ENCODE measurements at regions not wholly inside any gene's neighbourhood (a gene's known extent, or its start where the extent isn't known, plus 50 kb on each side); places are given as distances from the start of the nearest gene placed in this dataset.

DNA sequence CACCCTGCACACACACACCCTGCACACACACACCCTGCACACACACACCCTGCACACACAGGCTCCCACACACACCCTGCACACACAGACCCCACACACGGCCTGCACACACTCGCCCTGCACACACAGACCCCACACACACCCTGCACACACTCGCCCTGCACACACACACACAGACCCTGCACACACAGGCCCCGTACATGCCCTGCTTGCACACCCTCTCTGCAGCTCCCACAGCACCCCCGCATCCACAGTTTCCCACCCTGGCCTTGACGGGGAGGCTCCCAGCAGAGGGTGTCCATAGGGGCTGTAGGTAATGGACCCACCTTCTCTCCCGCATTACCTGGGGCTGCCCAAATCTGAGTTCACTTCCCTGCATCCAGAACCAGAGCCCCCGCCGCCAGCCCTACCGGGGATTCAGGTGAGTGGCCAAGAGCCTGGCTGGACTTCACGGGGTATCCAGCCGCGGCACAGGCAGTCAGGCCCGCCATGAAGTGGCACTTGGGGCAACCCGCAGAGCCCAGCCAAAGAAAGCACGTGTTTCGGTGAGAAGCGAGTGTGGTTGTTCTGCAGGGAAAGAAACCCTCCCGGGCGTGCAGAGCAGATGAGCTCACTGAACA lies 88.6 kb upstream of the GPC1 start:
- DNase-seq (ENCODE audit: extremely low read depth in 1 of 11, low read depth in 9 of 11, low spot score in 4 of 11) = no peak

DNA sequence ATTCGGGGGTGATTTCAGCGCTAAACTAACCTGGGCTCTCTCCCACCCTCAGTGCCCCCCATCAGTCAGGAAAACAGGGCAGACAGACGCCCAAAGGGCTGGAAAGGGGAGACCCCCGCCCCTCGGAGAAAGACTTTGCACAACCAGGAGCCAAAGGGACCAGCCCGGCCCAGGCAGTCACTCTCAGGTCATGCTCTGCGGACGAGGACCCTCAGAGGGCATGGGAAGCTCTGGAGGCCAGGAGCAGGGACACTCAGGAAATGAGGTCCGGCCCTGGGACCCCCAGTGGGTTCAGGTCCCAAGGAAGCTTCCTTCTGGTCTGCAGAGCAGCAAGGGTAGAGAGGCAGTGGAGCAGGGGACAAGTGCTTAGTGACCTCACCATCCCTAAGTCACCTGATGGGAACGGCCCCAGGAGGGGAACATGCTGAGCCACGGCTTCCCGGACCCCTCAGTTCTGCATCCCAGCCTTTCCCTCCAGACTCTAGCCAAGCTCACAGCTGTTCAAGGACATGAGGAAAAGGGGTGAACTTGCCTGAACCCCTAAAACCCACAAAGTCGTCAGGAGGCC lies 88.0 kb upstream of the GPC1 start:
- no peak for DNase-seq (ENCODE audit: extremely low read depth in 1 of 11, low read depth in 9 of 11, low spot score in 4 of 11)

GRCh38 chr2:240347949-240348500 lies 87.4 kb upstream of the GPC1 start:
- DNase-seq (ENCODE audit: extremely low read depth in 1 of 11, low read depth in 9 of 11, low spot score in 4 of 11) = no peak

DNA sequence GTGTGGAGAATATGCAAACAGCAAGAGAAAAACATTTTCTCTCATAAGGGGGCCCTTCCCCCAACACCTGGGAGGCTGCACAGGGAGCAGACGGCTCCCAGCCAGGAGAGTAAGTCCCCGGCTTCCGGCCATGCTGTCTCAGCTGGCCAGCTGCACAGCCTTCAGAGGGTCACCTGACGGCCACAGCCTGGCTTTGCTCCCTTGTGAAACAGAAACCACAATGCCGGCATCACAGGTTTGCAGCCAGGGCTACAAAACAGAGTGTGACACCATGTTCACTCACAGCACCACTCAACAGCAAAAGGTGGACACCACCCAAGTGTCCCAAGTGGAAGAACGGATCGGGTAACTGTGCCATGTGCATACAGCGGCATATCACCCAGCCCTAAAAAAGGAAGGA lies 86.9 kb upstream of the GPC1 start:
- no peak for DNase-seq (ENCODE audit: extremely low read depth in 1 of 11, low read depth in 9 of 11, low spot score in 4 of 11)

DNA sequence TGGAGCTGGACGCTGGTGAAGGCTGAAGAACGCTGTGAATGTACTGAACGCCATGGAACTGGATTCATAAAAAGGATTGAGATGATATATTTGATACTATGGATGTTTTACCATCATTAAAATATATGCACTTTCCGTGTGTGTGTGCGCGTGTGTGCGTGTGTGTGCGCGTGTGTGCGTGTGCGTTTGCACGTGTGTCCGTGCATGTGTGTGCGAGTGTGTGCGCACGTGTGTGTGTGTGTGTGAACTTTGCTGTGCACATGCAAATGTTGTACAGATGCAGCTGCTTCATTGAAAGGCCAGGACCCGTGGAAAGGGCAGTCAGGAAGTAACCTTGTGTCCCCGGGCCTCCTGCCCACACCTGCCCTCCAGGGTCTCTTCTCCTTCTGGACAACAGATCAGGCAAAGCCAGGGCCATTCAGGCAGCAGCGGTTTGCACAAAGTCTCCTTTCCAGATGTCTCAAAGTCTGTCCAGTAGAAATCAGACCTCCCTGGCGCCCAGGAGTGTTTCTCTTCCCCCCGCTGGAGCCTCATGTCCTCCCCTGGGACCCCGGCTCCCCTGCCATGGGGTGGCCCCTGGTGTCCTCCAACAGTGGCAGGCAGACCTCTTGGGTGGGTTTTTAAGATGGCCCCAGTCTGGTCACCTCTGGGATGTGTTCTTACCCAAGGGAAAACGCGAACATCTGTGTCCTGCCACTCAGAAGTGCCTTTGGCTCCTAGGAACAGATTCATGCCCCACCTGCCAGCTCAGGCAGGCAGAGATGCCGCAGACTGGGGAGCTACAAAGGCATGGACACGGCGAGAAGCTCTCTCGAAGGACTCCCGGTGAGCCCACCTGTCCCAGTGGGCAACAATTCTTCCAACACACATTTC lies 86.1 kb upstream of the GPC1 start:
- DNase-seq (ENCODE audit: extremely low read depth in 1 of 11, low read depth in 9 of 11, low spot score in 4 of 11) = no peak

- no peak for DNase-seq (ENCODE audit: extremely low read depth in 1 of 11, low read depth in 9 of 11, low spot score in 4 of 11)
Observed at GRCh38 chr2:240350006-240350355, 85.5 kb upstream of the GPC1 start.

GRCh38 chr2:240350696-240351087 lies 84.8 kb upstream of the GPC1 start:
- DNase-seq (ENCODE audit: extremely low read depth in 1 of 11, low read depth in 9 of 11, low spot score in 4 of 11) = no peak

DNA sequence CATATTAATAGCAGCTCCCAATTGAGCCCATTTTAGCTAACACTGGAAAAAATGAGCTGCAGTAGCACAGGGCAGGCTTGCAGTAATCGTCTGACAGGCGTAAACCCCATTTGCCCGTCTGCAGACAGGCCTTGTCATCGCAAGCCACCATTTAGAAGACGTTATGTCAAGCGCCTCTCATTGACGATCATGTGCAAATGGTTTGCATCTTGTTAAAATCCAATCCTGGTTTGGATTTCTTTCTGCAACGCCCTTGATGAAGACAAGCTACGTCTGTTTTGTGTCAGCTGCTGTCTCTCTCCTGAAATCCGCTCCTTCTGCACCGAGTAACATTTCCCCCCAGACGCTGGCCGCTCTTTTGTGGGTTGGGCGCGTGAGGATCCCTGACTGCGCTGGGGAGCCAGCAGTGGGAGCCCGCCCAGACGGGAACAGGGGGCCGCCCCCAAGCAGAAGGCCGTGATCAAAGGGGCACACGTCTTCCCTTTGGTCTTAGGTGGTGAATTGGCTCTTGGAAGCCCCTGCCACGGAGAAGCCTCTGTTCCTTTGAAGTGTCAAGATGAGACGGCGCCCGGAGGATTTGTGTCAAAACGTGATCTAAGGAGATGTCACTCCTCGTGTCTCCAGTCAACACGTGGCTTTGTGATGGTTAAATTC lies 84.2 kb upstream of the GPC1 start:
- DNase-seq (ENCODE audit: extremely low read depth in 1 of 11, low read depth in 9 of 11, low spot score in 4 of 11) = no peak

GRCh38 chr2:240351826-240352426 lies 83.5 kb upstream of the GPC1 start:
- no peak for DNase-seq (ENCODE audit: extremely low read depth in 1 of 11, low read depth in 9 of 11, low spot score in 4 of 11)

- no peak for DNase-seq (ENCODE audit: extremely low read depth in 1 of 11, low read depth in 9 of 11, low spot score in 4 of 11)
Observed at GRCh38 chr2:240353086-240353798, 82.2 kb upstream of the GPC1 start.

GRCh38 chr2:240353944-240354343 lies 81.5 kb upstream of the GPC1 start:
- no peak for DNase-seq (ENCODE audit: extremely low read depth in 1 of 11, low read depth in 9 of 11, low spot score in 4 of 11)

DNA sequence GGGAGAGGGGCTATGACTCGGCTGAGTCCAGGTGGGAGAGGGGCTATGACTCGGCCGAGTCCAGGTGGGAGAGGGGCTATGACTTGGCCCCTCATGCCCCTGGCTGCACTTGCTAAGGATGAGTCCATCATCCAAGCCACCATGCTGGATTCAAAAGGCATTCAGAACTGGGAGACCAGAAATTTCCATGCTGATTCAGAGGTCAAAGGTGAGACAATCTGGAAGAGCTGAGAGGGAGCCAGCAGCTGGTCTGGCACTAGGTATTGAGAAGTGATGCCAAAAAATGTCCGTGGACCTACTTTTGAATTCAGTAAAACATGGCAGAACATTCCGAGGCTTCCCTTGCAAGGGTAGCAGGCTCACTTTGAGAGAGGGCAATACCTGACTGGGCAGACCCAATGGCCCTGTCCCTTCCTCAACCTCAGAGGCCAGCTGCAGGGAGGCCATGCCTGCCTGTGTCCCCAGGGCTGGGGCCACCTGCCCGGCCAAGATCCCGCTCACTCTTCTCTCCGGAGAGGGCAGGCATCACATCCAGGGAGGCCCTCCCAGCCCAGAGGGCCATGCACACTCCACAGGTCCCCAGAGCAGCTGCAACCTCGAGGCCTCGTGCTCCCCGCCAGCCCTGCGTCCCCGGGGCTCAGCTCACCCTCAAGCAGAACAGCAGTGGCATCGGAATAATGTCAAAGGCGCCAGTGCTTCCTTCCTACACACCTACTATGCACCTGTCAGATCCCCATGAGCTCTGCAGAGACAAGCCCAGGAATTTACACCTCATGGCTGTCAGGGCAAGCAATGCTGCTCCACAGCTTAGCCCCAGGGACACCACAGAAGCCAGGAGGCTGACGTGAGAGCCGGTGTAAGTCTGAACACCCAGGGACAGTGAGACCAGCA lies 80.2 kb upstream of the GPC1 start:
- no peak for DNase-seq (ENCODE audit: extremely low read depth in 1 of 11, low read depth in 9 of 11, low spot score in 4 of 11)

GRCh38 chr2:240355962-240356361 lies 79.5 kb upstream of the GPC1 start:
- no peak for DNase-seq (ENCODE audit: extremely low read depth in 1 of 11, low read depth in 9 of 11, low spot score in 4 of 11)

- no peak for DNase-seq (ENCODE audit: extremely low read depth in 1 of 11, low read depth in 9 of 11, low spot score in 4 of 11)
Observed at GRCh38 chr2:240356700-240357640, 78.5 kb upstream of the GPC1 start.

GRCh38 chr2:240357641-240358012 lies 77.8 kb upstream of the GPC1 start:
- DNase-seq (ENCODE audit: extremely low read depth in 1 of 11, low read depth in 9 of 11, low spot score in 4 of 11) = no peak

GRCh38 chr2:240358080-240358479 lies 77.4 kb upstream of the GPC1 start:
- DNase-seq (ENCODE audit: extremely low read depth in 1 of 11, low read depth in 9 of 11, low spot score in 4 of 11) = no peak
